ENCODE measurements at regions not wholly inside any gene's neighbourhood (a gene's known extent, or its start where the extent isn't known, plus 50 kb on each side); places are given as distances from the start of the nearest gene placed in this dataset.

DNA sequence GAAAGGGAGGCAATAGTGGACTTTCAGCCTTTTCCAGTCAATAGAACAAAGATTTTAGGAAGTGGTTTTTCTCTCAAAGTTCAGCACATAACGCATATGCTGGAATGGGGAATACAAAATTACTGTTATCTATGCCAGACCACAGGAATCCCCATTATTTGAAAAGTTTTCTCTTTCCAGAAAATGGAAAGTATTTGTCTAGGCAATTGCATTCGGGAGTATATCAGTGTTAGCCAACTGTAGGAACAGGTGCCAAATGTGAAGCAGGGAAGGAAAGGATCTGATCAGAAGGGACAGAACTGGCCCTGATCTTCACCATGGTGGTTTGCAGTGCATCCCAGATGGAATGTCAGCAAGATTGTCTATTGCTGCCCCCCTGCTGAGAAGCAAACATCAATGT, 213.6 kb downstream of the CPE start:
- TF ChIP-seq, protein P1, sequence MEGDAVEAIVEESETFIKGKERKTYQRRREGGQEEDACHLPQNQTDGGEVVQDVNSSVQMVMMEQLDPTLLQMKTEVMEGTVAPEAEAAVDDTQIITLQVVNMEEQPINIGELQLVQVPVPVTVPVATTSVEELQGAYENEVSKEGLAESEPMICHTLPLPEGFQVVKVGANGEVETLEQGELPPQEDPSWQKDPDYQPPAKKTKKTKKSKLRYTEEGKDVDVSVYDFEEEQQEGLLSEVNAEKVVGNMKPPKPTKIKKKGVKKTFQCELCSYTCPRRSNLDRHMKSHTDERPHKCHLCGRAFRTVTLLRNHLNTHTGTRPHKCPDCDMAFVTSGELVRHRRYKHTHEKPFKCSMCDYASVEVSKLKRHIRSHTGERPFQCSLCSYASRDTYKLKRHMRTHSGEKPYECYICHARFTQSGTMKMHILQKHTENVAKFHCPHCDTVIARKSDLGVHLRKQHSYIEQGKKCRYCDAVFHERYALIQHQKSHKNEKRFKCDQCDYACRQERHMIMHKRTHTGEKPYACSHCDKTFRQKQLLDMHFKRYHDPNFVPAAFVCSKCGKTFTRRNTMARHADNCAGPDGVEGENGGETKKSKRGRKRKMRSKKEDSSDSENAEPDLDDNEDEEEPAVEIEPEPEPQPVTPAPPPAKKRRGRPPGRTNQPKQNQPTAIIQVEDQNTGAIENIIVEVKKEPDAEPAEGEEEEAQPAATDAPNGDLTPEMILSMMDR (IDR thresholded peaks at IDR 0.05) = no peak
- TF ChIP-seq POLR2A (IDR thresholded peaks at IDR 0.05) = no peak

Data from heart left ventricle (tissue), 13 donors.